GM21723 (cell line): ENCODE measurements at regions not wholly inside any gene's neighbourhood (a gene's known extent, or its start where the extent isn't known, plus 50 kb on each side); places are given as distances from the start of the nearest gene placed in this dataset.

Experiments used
- ATAC-seq: cut with Tn5 transposase; IDR thresholded peaks from one replicate; pipeline ENCODE4 v1.9.1; 2021; ENCODE audit warnings: mild to moderate bottlenecking, moderate library complexity; ENCODE audit not compliant: unreplicated experiment

DNA sequence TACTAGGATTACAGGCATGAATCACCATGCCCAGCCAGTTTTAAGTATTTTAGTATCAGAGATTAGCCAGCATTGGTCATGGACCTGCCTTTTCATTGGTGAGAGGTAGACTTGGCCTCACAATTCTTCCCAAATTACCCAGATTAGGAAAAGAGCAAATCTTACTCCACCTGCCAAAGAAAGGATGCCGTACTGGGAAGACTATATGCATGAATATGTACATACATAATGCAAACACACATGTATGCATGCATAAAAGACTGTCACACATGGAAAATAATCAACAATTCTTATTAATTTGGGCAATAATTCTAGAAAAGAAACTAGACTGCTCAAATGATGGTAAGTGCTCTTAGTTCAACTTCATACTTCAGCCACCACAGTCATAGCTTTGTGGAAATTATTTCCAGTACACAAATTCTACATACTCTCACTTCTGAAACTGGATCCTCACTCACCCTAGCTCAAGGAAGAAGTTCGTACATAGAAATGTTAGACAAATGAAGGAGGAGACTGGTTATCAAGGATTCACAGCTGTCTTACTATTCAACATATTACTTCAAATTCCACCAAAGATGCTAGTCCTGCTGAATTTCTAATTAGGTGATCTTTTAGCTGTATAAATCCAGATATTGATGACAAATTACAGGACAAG lies 73.7 kb downstream of the MINAR2 start:
- no peak for ATAC-seq

DNA sequence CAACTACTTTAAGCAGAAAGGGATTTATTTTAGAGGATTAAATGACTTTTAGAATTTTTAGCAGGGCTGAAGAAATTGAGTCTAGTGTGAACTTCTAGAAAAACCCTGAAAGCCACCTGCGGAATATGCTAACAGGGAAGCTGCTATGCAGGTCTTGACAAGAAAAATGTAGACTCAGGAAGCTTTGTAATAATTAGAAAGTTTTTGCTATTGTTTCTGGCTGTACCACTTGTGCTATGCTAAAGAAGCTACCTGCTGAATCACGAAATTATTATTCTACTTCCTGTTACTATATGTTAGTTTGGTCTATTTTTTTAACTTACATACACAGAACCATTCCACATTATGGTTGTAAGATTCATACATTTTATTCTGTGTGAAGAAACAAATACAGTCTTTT lies 74.0 kb upstream of the CHSY3 start:
- no peak for ATAC-seq

DNA sequence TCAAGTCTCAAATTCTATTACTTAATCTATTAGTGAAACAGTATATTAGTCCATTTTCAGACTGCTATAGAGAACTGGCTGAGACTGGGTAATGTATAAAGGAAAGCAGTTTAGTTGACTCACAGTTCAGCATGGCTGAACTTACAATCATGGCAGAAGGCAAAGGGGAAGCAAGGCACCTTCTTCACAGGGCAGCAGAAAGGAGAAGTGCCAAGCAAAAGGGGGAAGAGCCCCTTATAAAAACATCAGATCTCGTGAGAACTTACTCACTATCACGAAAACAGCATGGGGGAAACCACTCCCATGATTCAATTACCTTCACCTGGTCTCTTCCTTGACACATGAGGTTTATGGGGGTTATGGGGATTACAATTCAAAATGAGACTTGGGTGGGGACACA lies 67.9 kb upstream of the CHSY3 start:
- no peak for ATAC-seq

DNA sequence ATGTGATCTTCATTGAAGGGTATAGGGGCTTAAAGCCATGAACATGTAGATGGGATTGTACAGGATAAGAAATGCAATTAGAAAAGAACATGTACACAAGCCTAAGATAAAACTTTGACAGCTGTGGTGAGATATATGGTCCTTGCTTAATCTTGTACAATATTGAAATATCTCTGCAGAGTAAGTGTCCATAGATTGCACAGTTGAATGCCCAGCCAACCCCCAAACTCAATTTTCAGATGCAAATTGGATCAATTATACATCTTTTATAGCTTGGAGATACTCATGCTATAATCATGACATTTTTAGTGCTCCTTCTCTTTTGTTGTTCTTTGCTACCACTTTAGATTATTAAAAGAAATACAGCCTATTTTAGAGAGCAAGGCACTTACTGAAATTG lies 59.5 kb upstream of the CHSY3 start:
- ATAC-seq, result no peak

DNA sequence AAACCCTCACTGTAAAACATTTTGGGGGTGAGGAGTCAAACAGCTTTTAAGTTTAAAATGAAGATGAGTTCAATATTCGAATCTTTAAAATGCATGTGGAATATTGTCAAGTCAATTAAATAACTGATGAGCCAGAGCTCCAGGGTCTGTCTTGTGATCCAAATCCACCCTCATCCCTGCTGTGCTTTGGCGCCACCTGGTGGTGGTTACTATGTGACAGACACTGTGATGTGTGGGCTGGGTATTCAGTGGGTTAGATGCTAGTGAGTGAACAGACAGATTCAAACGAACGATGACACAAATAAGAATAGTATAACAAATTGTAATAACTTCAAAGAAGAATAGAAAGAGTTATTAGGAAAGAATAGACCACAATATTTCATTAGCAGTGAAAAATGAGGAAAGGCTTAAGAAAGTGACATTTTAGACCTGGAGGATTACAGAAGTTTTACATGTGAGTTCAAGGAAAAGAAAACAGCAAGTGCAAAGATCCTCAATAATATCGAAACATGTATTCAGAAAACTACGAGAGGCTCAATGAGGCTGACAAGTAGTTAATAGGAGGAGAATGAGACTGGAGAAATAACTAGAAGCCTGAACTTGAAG lies 51.4 kb upstream of the CHSY3 start:
- ATAC-seq, result peak; percentile 97

DNA sequence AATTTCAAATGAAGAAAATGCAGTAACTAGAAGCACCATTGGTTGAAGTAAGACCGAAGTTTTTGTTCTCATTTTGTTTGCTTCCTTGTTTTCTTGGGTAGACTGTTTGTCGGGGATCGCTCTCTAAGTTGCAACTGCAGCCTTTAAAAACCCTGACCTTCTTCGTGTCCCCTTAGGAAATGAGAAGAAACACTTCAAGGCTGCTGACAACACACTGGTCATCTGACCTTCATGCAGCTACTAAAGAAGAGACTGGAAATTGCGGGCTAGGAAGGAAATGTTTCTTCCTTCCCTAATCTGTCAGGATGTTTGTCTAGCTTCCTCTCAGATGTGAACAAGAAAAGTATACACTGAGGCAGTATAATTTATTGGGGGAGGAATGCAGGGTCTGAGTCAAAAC lies 50.7 kb upstream of the CHSY3 start:
- no peak for ATAC-seq
